ENCODE measurements at regions not wholly inside any gene's neighbourhood (a gene's known extent, or its start where the extent isn't known, plus 50 kb on each side); places are given as distances from the start of the nearest gene placed in this dataset.

DNA sequence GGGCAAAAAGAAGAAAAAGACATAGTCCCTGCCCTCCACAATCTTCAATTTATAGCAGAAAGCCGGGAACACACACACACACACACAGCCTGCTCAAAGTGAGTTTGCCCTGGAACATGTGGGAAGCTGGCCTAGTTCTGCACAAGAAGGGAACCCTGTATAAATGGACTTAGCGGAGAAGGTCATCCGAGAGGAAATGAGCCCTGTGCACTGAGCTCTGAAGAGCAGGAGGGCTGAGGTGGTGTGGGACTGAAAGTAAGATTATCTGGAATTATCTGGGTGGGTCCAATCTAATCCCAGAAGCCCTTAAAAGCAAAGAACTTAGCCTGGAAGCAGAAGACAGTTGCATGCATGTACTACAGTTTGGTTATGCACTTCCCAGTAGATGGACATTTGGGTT lies 90.0 kb upstream of the CTSV start:
- no peak for TF ChIP-seq CTCF (IDR thresholded peaks at IDR 0.05; ENCODE audit: borderline replicate concordance, extremely low read depth, low read length, poor library complexity, severe bottlenecking)
- no peak for TF ChIP-seq EZH2 (IDR thresholded peaks at IDR 0.05; ENCODE audit: borderline replicate concordance, low read depth, low read length, severe bottlenecking)
- no peak for ATAC-seq (ENCODE audit: insufficient read depth, low read depth)
- no peak overlapping the region for H3K4me3 ChIP-seq (ENCODE audit: low read depth in 1 of 2, low read length in 2 of 2)
- H3K36me3 ChIP-seq (ENCODE audit: insufficient read depth, low read length), result no peaks in the 10 kb centered on the region
- no peak overlapping the region for H3K27ac ChIP-seq (ENCODE audit: low read length)
- H3K4me1 ChIP-seq (ENCODE audit: insufficient read depth, low read length), result no peaks in the 10 kb centered on the region
- H2AFZ ChIP-seq (ENCODE audit: low read depth, low read length), result no peak overlapping the region
- no peak overlapping the region for H3K4me2 ChIP-seq (ENCODE audit: insufficient read depth, low read length)
- DNase-seq, result no peak
- no peaks in the 10 kb centered on the region for H3K79me2 ChIP-seq (ENCODE audit: insufficient read depth, low read length)
- H3K9me3 ChIP-seq (ENCODE audit: insufficient read depth, low read length, severe bottlenecking), result no peaks in the 10 kb centered on the region
- no peaks in the 10 kb centered on the region for H4K20me1 ChIP-seq (ENCODE audit: insufficient read depth, low read length)
- no peaks in the 10 kb centered on the region for H3K27me3 ChIP-seq (ENCODE audit: insufficient read depth, low read length, poor library complexity)
- H3K9ac ChIP-seq (ENCODE audit: low read depth, low read length), result no peak overlapping the region

GRCh38 chr9:97124256-97124655 lies 85.3 kb upstream of the CTSV start:
- no peak for TF ChIP-seq CTCF (IDR thresholded peaks at IDR 0.05; ENCODE audit: borderline replicate concordance, extremely low read depth, low read length, poor library complexity, severe bottlenecking)
- no peak for TF ChIP-seq EZH2 (IDR thresholded peaks at IDR 0.05; ENCODE audit: borderline replicate concordance, low read depth, low read length, severe bottlenecking)
- Histone ChIP-seq H3K79me2 (ENCODE audit: insufficient read depth, low read length) (no peaks in the 10 kb centered on the region), H3K36me3 (ENCODE audit: insufficient read depth, low read length) (no peaks in the 10 kb centered on the region; the same call in 1 of the 2 replicates), H3K9ac (ENCODE audit: low read depth, low read length) (no peak overlapping the region), H3K4me1 (ENCODE audit: insufficient read depth, low read length) (no peaks in the 10 kb centered on the region), H4K20me1 (ENCODE audit: insufficient read depth, low read length) (no peaks in the 10 kb centered on the region), H3K9me3 (ENCODE audit: insufficient read depth, low read length, severe bottlenecking) (no peaks in the 10 kb centered on the region), H3K4me2 (ENCODE audit: insufficient read depth, low read length) (no peak overlapping the region), H2AFZ (ENCODE audit: low read depth, low read length) (no peak overlapping the region), H3K27ac (ENCODE audit: low read length) (no peak overlapping the region), H3K4me3 (ENCODE audit: low read depth in 1 of 2, low read length in 2 of 2) (no peak overlapping the region), H3K27me3 (ENCODE audit: insufficient read depth, low read length, poor library complexity) (no peaks in the 10 kb centered on the region)
- DNase-seq (no peak), ATAC-seq (ENCODE audit: insufficient read depth, low read depth) (no peak)

DNA sequence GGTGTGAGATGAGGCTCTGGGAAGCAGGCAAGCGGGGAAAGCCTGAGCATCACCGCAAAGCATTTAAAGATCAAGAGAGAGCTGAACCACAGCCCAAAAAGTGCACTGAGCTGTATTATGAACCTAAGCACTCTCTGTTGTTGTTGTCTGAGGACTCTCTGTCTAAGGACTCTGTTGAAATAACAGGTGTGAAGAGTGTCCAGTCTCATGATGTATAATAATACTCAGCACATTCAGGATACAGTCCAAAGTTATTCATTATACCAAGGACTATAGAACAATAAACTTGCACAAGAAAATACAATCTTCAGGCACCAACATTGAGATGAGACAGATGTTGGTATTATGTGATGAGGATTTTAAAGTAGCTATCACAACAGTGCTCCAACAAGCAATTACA lies 71.8 kb upstream of the CTSV start:
- no peak for ATAC-seq (ENCODE audit: insufficient read depth, low read depth)
- Histone ChIP-seq H2AFZ (ENCODE audit: low read depth, low read length) (no peak overlapping the region), H3K4me1 (ENCODE audit: insufficient read depth, low read length) (no peaks in the 10 kb centered on the region), H3K27me3 (ENCODE audit: insufficient read depth, low read length, poor library complexity) (no peaks in the 10 kb centered on the region), H3K36me3 (ENCODE audit: insufficient read depth, low read length) (no peaks in the 10 kb centered on the region), H3K9me3 (ENCODE audit: insufficient read depth, low read length, severe bottlenecking) (no peaks in the 10 kb centered on the region), H4K20me1 (ENCODE audit: insufficient read depth, low read length) (no peaks in the 10 kb centered on the region), H3K79me2 (ENCODE audit: insufficient read depth, low read length) (no peaks in the 10 kb centered on the region), H3K9ac (ENCODE audit: low read depth, low read length) (no peak overlapping the region), H3K4me3 (ENCODE audit: low read depth in 1 of 2, low read length in 2 of 2) (no peak overlapping the region), H3K4me2 (ENCODE audit: insufficient read depth, low read length) (no peak overlapping the region), H3K27ac (ENCODE audit: low read length) (no peak overlapping the region)
- no peak for DNase-seq
- TF ChIP-seq EZH2 (IDR thresholded peaks at IDR 0.05; ENCODE audit: borderline replicate concordance, low read depth, low read length, severe bottlenecking) (no peak), CTCF (IDR thresholded peaks at IDR 0.05; ENCODE audit: borderline replicate concordance, extremely low read depth, low read length, poor library complexity, severe bottlenecking) (no peak)

Data from DND-41 (cell line).